ENCODE measurements at regions not wholly inside any gene's neighbourhood (a gene's known extent, or its start where the extent isn't known, plus 50 kb on each side); places are given as distances from the start of the nearest gene placed in this dataset.
"Not testable (repeated sequence)": the region's sequence is repeated elsewhere in the genome, so short reads cannot be mapped to it uniquely, and the experiment has no call there.

DNA sequence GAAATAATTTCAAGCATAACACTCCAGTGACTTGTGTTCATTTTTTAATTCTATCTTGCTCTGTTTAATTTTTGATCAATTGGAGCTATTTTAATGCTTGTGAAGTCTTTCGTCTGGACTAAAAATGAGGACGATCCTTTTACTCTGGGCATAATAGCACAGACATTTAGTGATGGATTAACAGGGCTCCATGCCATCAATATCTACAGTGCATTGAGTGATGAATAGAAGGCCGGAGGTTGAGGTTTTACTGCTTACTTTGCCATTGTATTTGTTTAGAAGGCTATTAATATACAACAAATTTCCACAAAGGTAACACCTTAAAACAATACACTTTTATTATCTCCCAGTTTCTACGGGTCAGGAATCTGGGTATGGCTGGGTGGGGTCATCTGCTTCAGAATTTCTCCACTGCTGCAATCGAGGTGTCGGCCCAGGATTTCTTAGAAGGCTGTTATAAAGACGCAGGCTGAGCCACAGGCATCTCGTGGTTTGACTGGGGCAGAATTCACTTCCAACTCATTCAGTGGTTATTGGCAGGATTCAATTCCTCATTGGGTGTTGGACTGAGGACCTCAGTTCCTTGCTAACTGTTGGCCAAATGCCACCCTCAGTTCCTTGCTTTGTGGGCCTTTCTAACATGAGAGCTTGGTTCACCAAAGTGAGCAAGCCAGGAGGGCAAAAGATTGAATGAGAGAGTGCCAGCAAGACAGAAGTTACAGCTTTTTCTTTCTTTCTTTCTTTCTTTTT, 265.4 kb upstream of the VLDLR start:
- DNase-seq, result no peak

DNA sequence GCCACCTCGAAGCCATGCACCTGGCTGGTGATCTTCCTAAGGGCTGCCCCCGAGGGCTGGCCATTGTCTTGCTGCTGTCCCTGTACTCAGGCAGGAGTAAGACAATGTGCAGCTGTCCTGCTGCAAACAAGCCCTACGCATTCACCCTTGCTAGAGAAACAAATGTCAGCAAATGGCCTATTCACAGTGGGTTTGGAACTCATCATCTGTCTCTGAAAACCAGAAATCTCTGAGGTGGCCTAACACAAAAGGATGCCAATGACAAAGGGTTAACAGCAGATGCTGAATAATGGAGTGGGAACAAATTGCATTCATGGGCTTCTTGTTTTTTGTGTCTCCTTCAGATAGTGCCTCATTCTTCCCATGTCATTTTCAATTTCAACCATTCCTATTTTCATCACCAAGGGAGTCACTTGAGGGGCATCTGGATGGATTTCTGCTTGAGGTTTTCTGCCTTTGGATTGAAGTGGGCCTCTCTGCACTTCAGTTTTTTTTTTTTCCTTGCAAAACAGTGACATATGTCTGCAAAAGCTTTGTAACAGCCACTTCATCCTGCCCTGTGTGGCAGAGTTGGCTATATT, 261.6 kb upstream of the VLDLR start:
- no peak for DNase-seq

GRCh38 chr9:2362150-2362549, 259.4 kb upstream of the VLDLR start:
- no peak for DNase-seq

DNA sequence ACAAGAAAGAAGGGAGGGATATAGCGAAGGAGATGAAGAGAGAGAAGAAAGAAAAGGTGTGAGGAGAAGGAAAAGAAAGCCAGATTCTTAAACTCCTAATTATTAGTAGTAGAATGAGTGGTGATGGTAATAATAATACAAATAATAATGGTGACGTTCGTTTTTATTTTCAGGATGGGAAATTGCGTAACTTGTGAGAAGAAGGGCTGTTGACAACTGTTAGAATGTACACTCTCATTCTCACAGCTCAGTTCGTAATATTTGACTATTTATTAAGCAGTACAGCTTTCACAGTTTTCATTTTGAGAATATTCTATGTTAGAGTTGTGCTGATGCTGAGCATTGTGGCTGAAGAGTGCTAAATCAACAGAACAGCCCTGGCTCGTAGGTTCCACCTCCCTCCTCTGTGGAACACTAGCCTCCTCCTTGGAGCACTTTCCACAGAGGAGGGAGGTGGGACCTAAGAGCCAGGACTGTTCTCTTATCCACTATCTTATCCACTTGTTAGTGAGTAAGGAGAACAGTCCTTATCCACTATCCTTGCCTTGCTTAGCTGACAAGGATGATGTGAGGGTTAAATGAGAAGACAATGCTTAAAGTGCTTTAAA, 258.3 kb upstream of the VLDLR start:
- DNase-seq, result no peak

DNA sequence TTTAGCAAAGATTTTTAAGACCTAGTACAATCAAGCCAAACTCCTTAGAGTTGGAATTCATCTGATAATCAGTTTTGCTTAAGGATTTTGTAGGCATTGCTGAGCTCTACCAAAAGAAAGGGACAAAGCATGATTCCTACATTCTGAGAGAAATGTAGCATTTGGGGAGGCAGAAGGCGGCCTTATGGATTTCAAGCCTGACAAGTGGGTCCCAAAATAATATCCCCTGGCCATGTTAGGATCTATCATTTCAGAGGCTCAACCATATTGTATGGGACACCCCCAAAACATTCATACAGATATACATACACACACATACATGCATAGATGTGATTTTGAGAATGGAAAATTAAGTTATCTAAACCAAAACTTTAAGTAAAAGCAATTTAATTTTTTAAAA, 257.8 kb upstream of the VLDLR start:
- DNase-seq, result no peak

DNA sequence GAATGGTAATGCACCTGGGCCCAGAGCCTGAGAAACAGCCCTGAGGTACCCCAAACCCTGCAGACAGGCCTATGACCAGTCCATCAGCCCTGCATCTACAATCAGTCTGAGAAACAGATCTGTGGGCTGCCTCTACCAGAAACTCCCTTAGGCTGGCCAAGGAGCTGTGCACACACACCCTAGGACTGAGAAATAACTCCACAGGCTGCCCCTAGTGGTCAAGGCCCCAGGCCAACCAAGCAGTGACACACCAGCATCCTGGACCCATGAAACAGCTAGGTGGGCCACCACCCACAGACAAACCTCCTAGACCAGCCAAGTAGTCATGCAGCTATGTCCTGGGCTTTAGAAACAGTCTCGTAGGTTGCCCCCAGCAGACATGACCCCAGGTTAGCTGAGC, 253.6 kb upstream of the VLDLR start:
- no peak for DNase-seq

DNA sequence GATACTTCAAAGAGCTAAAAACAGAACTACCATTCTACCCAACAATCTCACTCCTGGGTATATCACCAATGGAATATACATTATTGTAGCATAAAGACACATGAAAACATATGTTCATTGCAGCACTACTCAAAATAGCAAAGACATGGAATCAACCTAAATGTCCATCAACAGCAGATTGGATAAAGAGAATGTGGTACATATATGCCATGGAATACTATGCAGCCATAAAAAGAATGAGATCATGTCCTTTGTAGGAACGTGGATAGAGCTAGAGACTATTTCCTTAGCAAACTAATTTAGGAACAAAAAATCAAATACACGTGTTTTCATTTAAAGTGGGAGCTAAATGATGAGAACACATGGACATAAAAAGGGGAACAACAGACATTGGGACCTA, 247.9 kb upstream of the VLDLR start:
- DNase-seq, result no peak

GRCh38 chr9:2375114-2375513, 246.5 kb upstream of the VLDLR start:
- DNase-seq, result no peak

DNA sequence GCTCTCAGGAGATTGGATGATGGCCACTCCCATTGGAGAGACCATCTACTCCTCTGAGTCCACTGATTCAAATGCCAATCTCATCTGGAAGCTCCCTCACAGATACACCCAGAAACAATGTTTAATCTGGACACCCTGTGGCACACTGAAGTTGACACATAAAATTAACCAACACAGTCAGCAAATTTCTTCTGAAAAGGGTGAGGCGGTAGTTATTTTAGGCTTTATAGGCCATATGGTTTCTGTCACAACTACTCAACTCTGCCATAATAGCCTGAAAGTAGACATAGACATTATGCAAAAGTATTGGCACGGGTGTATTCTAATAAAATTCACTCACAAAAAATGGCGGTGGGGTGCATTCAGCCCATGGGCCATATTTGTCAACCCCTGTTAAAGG, 244.5 kb upstream of the VLDLR start:
- DNase-seq, result no peak

DNA sequence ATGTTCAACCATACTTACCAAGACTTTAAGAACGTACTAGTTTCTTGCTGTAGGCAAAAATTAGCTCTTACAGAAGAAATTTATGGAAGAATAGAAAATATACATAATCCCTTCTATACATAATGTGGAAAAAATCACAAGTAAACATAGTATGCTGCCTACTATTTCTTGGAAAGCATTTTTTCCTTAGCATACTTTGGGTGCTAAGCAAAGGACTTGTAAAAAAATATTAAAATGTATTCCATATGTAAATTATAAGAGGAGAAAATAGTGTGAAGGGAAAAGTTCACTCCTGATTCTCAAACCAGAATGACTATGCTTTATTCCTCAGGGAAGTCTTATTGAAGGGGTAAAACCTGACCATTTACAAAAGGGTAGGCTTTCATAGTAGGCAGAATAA, 243.8 kb upstream of the VLDLR start:
- DNase-seq, result no peak

DNA sequence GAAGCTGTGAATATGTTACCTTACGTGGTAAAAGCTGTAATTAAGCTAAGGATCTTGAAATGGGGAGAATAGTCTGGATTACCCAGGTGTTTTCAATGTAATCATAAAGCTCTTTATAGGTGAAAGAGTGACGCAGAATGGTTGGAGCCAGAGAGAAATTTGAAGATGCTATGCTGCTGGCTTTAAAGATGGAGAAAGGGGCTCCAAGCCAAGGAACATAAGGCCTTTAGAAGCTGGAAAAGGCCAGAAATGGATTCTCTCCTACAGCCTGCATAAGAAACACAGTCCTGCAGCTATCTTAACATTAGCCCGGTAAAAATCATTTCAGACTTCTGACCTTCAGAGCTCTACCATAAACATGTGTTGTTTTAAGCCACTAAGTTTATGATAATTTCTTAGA, 243.3 kb upstream of the VLDLR start:
- no peak for DNase-seq

- DNase-seq, result no peak
These were observed 242.8 kb upstream of the VLDLR start for GRCh38 chr9:2378816-2379215.

- no peak for DNase-seq
These were observed 236.8 kb upstream of the VLDLR start for GRCh38 chr9:2384741-2385140.

DNA sequence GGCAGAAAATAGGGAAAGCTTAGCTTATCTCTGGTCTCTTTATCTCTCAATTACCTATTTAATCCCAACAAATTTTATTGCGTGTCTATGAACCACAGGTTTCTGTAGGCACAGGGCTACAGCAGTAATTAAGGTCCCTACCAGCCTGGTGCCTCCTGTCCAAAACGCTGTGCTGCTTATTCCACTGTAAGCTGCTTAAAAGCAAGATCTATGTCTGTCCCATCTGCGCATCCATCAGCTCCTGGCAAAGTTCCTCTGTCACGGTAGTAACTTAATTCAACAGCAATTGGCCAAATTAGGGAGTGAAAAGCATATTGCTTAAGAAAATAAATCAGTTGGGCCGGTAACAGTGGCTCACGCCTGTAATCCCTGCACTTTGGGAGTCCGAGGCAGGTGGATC, 235.8 kb upstream of the VLDLR start:
- DNase-seq, result no peak

- no peak for DNase-seq
These were observed 235.0 kb upstream of the VLDLR start for GRCh38 chr9:2386566-2386965.

- DNase-seq, result no peak
These were observed 234.4 kb upstream of the VLDLR start for GRCh38 chr9:2387166-2387565.

GRCh38 chr9:2389404-2389803, 232.2 kb upstream of the VLDLR start:
- DNase-seq, result no peak

- DNase-seq, result no peak
These were observed 231.6 kb upstream of the VLDLR start for GRCh38 chr9:2390028-2390427.

GRCh38 chr9:2391509-2392132, 230.0 kb upstream of the VLDLR start:
- not testable (repeated sequence) for DNase-seq

DNA sequence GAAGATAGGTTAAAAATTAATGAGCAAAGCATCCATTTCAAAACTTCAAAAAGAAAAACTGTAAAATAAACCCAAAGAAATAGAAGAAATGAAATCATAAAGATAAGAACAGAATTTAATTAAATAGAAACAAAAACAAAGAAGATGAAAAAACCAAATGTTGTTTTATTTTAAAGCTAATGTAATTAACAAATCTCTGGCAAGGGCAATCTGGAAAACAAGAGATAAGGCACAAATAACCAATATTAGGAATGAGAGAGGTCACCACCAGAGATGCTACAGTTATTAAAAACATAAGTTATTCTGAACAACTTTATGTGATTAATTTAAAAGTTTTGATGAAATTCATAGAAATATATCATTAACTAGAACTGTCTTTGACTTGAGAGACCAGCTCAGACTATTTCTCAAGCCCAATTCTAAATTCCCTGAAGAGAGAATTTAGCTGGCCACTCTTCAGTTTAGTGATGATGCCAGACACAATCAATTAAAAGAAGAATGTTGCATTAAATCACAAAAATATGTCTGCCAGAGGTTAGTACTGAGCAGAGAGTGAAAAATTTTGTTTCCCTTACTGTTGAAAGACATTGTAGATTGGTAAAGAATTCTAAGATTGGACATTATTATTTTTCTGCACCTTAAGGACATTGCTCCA, 227.4 kb upstream of the VLDLR start:
- not testable (repeated sequence) for DNase-seq

DNA sequence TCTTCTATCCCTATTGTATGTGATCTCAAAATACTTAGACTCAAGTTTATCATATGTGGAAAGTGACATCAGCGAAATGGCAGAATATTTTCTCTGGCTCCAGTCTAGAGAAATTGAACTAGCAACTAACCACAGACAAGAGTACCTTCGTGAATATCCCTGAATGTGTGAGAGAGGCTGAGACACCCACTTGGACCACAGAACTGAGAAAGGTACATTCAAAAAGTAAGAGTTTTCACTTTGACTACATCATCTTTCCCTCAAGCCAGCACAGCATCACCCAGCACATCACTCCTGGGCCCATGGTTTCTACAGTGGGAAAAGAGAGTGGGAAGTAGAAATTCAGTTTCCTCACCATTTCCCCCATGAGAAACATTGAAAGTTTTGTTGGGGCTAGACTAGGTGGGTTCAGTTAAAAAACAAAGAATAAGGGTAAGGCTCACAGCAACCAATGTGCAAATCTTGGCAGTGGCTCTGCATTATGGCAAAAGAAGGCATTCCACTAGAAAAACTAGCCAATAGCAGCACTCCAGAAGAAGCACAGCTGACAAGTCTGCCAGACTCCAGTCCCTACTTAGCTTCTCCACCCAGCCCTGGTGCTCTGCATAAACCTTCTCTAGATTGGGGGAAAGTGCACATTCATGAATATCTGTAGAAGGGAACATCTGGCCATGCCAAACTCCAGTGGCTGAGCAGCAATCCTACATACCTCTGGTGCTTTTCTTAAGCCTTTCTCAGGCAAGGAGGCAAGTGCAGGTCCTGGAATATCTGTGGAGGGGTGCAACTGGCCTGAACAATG, 225.6 kb upstream of the VLDLR start:
- DNase-seq, result no peak

DNA sequence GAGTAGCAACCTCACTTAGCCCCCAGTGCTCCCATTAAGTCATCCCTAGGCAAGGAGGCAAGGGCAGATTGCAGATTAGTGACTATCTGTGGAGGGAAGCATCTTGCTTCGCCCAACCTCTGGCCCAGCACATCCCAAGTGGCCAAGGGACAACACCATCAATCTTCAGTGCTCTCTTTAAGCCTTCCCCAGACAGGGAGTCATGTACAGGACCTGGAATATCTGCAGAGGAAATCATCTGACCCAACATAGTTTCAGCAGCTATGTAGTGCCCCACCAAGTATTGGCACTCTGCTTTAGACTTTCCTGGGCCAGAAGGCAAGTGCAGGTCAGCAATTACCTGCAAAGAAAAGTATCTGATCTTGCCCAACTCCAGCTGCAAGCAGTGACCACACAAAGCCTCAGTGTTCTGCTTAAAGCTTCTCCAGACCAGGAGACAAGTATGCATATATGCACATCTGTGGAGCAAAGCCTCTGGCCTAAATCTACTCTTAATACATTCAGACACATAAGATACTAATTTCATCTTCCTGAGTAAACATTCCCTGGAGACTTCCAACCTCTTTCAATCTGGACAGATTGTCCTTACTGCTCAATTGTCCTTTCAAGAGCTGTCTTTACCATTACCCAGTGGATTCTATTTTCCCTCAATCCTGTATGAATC, 224.8 kb upstream of the VLDLR start:
- no peak for DNase-seq

Data from suppressor macrophage treated with lipopolysaccharide for 4 hours (primary cell).